K562 (cell line): ENCODE measurements at regions not wholly inside any gene's neighbourhood (a gene's known extent, or its start where the extent isn't known, plus 50 kb on each side); places are given as distances from the start of the nearest gene placed in this dataset.

ENCODE experiments used
- BACH1 ChIP-seq: fragments of 200-800 bp; sonication (Bioruptor generic); IDR thresholded peaks from 2 replicates; pipeline ENCODE4 v1.6.1; 2016; ENCODE audit warnings: missing genetic modification characterization, missing compliant biosample characterization
- ZNF146 ChIP-seq: IDR thresholded peaks from one replicate; pipeline ENCODE4 v1.6.1; 2018; ENCODE audit warnings: missing compliant biosample characterization; ENCODE audit not compliant: unreplicated experiment

- no peak for TF ChIP-seq ZNF146
- no peak for TF ChIP-seq BACH1
These were observed 403.1 kb upstream of the TBL1XR1 start for GRCh38 chr3:177600411-177600810.
